SK-N-SH treated with all-trans-retinoic acid at 6 μM for 48 hours (cell line): ENCODE measurements at regions not wholly inside any gene's neighbourhood (a gene's known extent, or its start where the extent isn't known, plus 50 kb on each side); places are given as distances from the start of the nearest gene placed in this dataset.

Source experiments
- ARNTL ChIP-seq: fragments of 450-650 bp; formaldehyde crosslinking; IDR thresholded peaks from 2 replicates; pipeline ENCODE4 v1.5.0; 2020; ENCODE audit warnings: low read depth, mild to moderate bottlenecking, moderate library complexity, borderline replicate concordance
- BACH2 ChIP-seq: fragments of 250-450 bp; sonication (Bioruptor Pico); IDR thresholded peaks from 2 replicates; pipeline ENCODE4 v1.9.0; 2021; ENCODE audit warnings: mild to moderate bottlenecking, borderline replicate concordance
- CREB5 ChIP-seq: fragments of 250-450 bp; sonication (Bioruptor Pico); IDR thresholded peaks from 2 replicates; pipeline ENCODE4 v1.5.1; 2020; ENCODE audit warnings: low read depth, mild to moderate bottlenecking, moderate library complexity
- CSDC2 ChIP-seq: fragments of 250-450 bp; sonication (Bioruptor Pico); IDR thresholded peaks from 2 replicates; pipeline ENCODE4 v1.5.0; 2020; ENCODE audit warnings: mild to moderate bottlenecking, moderate library complexity
- ESRRG ChIP-seq: fragments of 250-450 bp; sonication (Bioruptor Pico); IDR thresholded peaks from 2 replicates; pipeline ENCODE4 v1.6.1; 2021; ENCODE audit warnings: mild to moderate bottlenecking
- PATZ1 ChIP-seq: fragments of 250-450 bp; sonication (Bioruptor Pico); IDR thresholded peaks from 2 replicates; pipeline ENCODE4 v1.8.0; 2020; ENCODE audit warnings: mild to moderate bottlenecking, moderate library complexity, borderline replicate concordance
- PPARA ChIP-seq: fragments of 250-450 bp; sonication (Bioruptor Pico); IDR thresholded peaks from 2 replicates; pipeline ENCODE4 v1.5.0; 2020; ENCODE audit warnings: mild to moderate bottlenecking, borderline replicate concordance
- TOX ChIP-seq: fragments of 250-450 bp; sonication (Bioruptor Pico); IDR thresholded peaks from 2 replicates; pipeline ENCODE4 v1.8.0; 2021; ENCODE audit warnings: mild to moderate bottlenecking, moderate library complexity, borderline replicate concordance
- TSHZ2 ChIP-seq: fragments of 250-450 bp; sonication (Bioruptor Pico); IDR thresholded peaks from 2 replicates; pipeline ENCODE4 v1.5.0; 2020; ENCODE audit warnings: mild to moderate bottlenecking, moderate library complexity
- ZFP3 ChIP-seq: fragments of 250-450 bp; sonication (Bioruptor Pico); IDR thresholded peaks from 2 replicates; pipeline ENCODE4 v1.5.0; 2020; ENCODE audit warnings: mild to moderate bottlenecking, moderate library complexity
- ZFP30 ChIP-seq: fragments of 450-650 bp; formaldehyde crosslinking; IDR thresholded peaks from 2 replicates; pipeline ENCODE4 v1.5.0; 2022; ENCODE audit warnings: mild to moderate bottlenecking, moderate library complexity
- ZNF70 ChIP-seq: fragments of 450-650 bp; formaldehyde crosslinking; IDR thresholded peaks from 2 replicates; pipeline ENCODE4 v1.5.0; 2020; ENCODE audit warnings: mild to moderate bottlenecking, moderate library complexity

- no peak for TF ChIP-seq TOX (CRISPR knock-in tag)
- TF ChIP-seq PPARA (CRISPR knock-in tag), result no peak
- TF ChIP-seq PATZ1 (CRISPR knock-in tag), result no peak
- no peak for TF ChIP-seq BACH2
- TF ChIP-seq ZNF70, result no peak
- TF ChIP-seq ARNTL (CRISPR knock-in tag), result no peak
- TF ChIP-seq ZFP3 (CRISPR knock-in tag), result no peak
- TF ChIP-seq ESRRG (CRISPR knock-in tag), result no peak
- TF ChIP-seq ZFP30 (CRISPR knock-in tag), result no peak
- TF ChIP-seq CSDC2 (CRISPR knock-in tag), result no peak
- TF ChIP-seq TSHZ2, result no peak
- no peak for TF ChIP-seq CREB5 (CRISPR knock-in tag)
Observed at GRCh38 chr2:193542762-193543161, 1348.0 kb upstream of the TMEFF2 start.
